ENCODE measurements at regions not wholly inside any gene's neighbourhood (a gene's known extent, or its start where the extent isn't known, plus 50 kb on each side); places are given as distances from the start of the nearest gene placed in this dataset.

DNA sequence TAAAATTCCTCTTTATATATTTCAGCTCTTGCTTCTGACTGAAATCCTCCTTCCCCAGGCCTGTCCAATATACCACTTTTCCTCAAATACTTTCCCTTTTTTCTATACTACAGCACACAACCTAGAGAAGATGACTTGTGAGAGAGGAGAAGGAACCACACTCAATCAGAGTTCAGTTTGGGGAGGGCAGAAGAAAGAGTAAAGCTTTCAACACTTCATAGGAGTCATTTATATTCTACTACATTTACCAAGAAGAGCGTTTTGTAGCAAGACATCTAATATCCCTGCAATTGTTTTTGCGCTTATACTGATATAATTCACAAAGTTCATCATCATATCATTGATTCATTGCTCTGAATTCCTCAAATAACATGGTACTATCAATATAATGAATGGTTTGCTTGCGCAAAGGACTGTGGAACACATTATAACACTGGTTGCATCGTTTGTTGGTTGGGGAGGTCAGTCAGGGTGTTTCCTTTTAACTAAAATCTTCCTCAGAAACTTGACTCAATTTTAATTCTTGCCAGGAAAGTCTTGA is 792.5 kb upstream of the CELF2 start:
- no peak for DNase-seq (ENCODE audit: low read depth)

DNA sequence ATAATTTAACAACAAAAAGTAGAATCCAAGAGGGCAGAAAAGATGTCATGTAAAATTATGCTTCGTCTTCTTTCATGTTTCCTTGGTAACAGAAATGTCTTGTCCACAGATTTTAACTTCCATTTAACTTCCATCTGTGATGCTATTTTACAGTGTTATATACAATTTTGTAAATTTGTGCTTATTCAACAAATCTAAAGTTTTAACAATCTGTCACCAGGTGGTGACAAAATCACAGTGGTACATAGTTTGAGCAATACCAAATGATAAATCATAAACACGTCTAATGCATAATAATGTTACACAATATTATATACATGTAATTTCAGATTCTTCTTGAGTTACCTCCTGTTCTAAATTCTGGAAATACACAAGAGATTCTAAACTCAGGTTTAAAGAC is 784.4 kb upstream of the CELF2 start:
- DNase-seq (ENCODE audit: low read depth) = no peak

DNA sequence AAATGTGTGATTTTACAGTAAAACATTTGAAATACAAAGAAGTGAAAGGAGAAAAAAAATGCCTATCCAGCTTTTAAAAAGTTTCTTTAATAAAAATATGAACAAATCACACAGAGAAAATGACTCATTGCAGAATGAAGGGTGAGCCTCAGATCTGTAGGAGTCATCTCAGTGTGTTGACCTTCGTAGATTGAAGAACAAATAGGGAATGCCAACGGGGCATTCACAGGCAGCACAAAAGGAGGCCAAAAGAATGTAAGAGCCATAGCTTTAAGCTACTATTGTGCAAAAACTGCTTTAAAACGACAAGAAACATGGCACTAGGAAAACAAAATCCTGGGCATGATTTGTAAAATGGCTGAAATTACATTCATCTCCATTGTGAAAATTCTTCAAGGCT is 782.7 kb upstream of the CELF2 start:
- DNase-seq (ENCODE audit: low read depth) = no peak

DNA sequence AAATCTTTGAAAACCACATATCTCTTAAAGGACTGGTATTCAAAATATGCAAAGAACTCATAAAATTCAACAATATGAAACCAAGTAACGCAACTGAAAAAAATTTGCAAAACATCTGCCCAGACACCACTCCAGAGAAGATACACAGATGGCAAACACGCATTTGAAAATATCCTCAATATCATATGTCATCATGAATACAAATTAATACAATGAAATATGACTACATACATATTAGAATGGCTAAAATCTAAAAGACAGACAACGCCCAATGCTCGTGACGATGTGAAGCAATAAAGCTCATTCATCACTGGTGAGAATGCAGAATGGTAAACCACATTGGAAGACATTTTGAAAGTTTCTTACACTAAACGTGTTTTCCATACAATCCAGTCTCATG is 770.1 kb upstream of the CELF2 start:
- DNase-seq (ENCODE audit: low read depth) = no peak

DNA sequence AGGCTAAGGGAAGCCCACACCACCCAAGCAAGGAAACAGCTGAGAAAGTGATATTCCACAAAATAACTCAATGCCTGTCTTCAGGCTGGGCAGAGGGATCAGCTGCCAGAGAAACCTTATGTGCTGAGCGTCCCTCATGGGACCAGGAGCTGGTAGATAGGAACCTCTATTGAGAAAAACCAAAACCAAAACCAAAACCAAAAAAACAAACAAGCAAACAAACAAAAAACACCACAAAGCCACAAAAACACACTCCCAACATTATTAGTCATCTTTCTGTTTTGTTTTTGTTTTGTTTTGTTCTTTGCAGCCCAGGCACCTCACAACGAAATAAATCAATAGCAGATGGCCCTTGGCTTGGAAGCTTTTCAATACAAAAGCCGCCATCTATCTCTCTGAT is 760.8 kb upstream of the CELF2 start:
- no peak for DNase-seq (ENCODE audit: low read depth)

DNA sequence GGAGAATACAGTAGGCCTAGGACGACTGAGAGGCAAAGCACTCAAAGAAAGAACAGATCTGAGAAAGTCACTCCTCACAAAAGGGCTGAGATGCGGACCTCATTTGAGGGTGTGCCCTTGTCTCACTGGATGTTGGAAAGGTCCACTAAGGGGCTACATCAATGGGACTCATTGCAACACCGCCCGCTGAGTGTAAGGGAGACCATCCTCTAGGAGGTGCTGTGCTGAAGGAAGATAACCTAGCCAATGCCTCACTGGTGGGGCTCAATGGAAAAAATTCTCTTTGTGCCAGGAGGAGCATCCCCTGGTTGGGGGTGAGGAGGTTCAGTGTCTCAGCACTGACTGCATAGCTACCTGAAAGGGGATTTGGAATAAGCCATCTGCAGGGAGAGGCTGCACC is 758.7 kb upstream of the CELF2 start:
- DNase-seq (ENCODE audit: low read depth) = no peak

DNA sequence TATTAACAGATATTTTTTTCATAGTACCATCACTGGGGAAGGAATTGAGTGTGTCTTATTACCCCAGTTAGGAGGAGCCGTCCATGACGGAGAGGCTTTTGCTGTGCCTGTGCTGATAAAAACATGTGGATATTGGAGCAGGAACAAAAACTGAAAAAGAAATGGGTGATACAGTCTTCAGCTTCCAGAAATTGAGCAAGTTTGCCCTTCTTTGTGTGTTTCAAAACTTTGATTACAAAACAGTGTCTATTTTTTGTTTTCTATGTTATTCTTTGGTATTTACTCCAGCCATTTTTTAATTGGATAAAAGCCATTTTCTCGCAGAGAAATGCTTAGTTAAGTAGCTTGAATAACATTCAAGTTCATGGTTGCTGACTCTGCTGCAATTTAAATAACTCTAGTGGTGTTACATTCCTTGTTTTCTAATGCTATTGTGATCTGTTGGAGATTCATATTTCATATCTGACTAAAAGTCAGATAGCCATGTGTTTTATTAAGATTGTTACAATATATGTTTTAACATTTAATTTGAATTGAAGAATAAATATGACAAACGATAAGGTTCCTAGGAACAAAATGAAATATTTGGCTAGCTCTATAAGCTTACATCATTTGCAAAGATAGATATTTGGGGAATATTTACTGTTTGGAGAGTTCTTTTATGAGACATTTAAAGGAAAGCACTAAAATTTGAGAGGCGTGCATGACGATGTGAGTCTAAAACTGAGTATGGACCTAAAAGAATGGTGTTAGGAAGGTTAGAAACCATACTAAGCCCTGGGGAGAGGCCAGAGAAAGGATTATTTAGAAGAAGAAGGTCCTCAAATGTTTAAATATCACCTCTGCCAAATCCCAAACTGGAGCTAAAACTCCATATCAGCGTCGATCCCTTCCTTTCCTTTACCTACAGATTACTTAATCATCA is 747.3 kb upstream of the CELF2 start:
- DNase-seq (ENCODE audit: low read depth) = no peak

DNA sequence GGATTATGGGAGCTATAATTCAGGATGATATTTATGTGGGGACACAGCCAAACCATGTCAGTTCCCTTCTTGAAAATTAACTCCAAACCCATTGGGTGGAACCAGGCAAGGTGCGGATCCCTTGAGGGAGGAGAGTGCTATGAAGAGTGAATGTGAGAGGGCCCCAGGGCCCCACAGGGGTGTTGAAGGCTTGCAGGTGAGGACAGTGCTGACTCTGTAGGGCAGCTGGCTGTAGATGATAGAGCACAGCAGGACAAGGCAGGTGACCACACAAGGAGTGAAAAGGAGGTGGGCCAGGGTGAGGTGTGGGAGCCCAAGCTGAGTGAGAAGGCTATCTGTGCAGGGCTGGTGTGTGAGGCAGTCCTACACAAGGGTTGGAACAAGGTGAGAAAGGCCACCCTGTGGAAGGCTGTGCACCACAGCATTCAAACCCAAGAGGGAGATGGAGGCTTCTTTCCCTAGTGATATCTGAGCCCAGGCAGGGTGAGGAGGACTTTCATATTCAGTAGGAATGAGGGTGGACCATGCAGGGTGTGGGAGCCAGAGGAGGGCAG is 746.0 kb upstream of the CELF2 start:
- DNase-seq (ENCODE audit: low read depth) = no peak

DNA sequence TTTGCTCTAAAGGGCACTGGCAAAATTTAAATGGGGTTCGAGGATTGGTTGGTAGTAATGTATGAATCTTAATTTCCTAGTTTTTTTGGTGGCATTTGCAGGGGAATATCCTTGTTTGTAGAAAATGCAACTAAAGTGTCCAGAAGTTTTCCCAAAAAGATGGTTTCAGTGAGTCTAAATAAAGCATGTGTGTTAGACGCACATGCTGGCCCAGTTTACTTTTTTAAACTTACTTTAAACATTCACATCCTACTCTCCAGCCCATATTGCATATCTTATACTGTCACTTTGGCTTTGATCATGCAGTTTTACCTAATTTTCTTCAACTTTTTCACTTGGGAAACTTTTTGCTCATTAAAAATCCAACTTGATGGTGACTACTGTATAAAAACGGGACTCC is 744.0 kb upstream of the CELF2 start:
- DNase-seq (ENCODE audit: low read depth) = no peak

DNA sequence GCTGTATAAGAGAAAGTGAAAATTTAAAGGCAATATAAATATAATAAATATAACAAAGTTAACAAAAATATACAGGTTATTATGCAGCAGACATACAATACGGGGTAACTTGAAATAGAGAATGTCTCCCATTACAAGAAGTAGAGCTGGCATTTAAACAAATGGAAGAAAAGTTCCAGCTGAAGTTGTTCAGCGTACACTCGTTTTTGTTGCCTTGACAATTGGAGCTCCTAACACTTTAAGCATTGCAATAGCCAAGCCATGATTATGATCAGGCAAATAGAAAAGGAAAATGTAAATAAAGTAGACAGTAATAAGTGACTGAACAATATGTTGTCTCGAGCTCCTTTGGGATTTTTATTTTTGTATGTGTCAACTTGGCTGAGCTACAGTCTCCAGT is 737.8 kb upstream of the CELF2 start:
- no peak for DNase-seq (ENCODE audit: low read depth)

DNA sequence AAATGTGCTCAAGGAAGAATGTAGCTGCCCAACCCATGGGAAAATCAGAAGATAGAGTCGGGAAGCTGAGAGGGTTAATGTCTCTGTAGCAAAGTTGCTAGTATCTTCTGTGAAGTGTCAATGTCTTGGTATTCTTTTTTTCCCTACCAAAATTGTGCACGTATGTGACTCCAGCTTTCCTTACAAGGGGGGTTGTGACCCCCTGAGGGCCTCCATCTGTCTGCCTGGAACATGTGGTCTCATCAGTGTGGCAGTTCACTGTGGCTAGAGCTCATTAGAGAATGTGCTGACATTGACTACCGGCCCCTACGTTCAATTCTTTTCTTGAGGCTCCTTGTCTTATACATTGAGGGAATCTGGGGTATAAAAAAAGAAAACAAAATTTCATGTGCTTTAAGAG is 725.2 kb upstream of the CELF2 start:
- DNase-seq (ENCODE audit: low read depth) = no peak

DNA sequence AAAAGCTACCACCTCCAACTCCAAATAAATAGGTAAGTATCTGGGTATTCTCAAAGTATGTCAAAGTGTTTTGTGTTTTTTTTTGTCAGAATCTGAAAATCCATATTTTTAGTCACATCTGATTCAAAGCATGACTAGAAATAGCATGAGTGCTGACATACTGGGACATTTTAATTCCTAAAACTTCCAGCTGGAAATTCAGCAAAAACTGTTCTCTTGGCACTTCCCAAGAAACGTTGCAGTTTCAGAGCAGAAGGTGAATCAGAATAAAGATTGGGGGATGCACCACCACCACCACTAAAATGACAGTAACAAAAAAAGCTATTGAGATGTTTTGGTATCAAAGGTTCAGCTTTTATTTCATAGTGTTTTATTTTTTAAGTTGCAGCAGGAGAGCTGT is 724.6 kb upstream of the CELF2 start:
- DNase-seq (ENCODE audit: low read depth) = no peak

DNA sequence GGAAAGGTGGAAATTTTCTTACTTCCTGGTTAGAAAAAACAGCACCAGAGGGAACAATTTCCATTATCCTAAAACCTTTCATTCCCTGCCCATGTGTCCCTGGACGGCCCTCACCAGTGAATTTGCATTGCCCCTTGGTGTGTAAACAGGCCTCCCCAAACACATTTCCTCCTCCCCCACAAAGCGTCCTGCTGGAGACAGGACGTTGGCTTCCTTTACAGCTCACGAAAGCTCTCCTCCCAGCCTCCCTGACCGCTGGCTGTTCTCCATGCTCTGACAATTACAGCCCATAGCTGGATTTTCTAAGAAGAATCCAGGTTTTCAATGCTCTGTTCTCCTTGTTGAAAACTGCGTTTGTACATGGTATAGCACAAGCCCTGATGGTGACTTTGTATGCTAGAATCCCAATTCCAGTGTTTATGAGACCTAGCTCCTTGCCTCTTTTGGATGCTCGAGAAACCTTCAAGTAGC is 724.2 kb upstream of the CELF2 start:
- DNase-seq (ENCODE audit: low read depth) = no peak

DNA sequence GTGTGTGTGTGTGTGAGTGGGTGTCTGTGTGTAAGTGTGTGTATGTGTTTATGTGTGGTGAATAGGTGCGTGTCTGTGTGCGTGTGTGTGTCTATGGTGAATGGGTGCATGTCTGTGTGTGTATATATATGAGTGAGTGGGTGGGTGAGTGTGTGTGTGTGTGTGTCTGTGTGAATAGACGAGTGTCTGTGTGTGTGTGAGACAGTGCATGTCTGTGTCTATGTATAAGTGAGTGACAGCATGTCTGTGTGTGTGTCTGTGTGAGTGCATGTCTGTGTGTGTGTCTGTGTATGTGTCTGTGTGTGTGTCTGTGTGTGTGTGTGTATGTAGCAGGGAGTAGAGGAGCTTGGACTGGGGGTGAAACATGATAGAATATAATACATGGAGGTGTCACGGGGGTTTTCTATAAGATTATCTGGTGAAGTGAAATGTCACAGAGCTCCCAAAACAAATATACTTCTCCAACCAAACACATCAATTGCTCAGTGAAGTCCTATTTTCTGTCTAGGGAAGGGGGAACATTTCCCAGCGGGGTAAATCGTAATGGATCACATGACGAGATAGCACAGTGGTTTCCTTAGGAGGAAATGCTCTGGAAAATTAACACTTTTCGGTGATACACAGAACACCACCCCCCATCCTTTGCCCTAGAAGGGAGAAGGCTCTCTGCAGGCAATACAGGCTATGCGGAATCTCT is 723.3 kb upstream of the CELF2 start:
- DNase-seq (ENCODE audit: low read depth) = no peak

DNA sequence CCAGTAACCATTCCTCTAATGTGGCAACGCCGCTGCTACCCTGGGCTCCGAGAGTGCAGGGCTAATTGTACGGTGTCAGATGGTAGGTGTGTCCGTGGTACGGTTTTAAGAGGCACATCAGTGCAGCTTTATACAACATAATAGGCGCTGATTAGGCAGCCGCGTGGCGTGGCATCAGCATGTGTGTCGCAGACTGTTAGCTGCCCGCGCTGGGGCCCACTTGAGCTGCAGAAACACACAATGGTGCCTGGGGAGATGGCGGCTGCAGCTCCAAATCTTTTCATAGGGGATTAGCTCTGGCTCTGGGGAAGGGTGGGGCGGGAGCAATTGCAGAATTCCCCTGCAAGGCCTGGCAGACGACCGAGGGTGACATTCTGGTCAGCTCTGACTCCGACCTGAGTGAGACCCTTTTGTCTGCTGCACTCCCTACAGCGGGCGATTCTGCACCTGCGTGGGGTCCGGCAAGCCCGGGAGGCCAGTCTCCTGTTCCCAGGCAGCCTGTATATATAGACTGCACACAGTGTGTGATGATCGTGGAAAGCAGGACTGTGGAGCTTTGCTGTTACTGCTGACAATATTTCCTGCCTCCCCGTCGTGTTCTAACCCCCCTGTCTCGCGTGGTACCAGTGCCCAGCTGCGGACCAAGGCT is 722.7 kb upstream of the CELF2 start:
- no peak for DNase-seq (ENCODE audit: low read depth)

DNA sequence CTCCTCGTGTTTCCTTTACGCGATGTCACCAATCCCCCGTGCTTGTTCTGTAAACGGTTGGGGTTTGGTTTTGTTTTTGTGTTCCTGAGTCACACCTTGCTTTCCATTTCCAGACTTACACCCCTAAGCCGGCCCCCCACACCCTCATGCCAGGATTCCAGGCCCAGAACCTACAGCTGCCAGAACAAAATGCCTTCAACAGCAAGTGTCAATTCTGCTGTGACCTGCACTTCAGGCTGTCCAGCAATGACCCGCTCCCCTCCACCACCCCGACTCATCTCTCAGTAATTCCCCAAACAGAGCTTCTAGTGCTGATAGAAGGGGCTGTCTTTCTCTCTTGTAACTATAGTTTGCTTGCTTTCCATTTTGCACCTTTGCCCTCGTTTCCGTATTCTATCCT is 722.1 kb upstream of the CELF2 start:
- no peak for DNase-seq (ENCODE audit: low read depth)

DNA sequence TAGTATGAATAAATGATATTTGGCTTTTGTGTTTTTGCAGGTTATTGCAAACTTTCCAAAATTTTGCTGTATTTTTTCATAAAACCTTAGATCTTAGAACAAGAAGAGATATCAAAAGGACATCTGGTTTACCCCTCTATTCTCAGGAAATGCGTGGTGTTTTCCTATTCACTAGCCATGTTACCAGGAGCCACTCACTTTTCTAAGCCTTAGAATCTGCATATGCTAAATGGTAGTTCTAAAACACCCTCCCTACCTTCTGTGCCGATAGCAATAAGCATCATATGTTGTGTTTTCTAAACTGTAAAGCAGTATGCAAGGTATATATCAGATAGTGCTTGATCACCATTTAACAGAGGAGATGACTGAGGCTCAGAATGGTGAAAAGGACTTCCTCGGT is 715.0 kb upstream of the CELF2 start:
- no peak for DNase-seq (ENCODE audit: low read depth)

DNA sequence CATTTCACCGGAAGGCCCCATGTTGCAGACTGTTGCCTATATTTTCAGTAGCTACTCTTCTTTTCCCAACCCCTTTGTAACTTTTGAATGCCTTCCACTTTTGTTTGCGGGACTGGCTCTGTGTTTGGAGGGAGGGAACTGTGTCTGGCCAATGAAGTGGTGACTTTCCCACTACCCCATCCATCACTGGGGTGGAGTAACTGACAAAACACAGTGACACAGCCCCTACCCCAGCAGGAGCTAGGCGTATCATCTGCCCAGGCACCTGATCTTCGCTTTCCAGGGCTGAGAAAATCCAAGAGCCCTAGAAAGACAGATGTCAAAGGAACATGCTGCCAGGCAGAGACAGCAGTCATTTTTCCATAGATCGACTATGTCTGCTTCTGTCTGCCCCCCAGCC is 710.6 kb upstream of the CELF2 start:
- DNase-seq (ENCODE audit: low read depth) = no peak

DNA sequence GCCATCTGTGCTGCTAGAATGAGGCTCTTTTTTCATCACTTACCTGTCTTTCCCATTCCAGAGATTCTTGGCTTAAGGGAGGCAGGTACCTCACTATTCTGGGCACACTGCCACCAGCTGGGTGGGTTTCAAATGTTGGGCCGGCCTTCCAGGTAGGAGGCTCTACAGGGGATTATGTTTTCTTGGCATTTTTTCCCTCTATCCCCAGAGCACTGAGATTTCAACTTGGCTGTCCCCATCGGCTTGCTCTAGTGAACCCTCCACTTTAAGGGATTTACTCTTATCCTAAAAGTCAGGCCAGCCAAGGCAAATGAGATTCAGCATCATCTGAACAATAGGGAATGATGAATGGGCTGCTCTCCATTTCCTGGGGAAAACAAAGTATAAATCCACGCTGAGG is 710.1 kb upstream of the CELF2 start:
- DNase-seq (ENCODE audit: low read depth) = no peak

DNA sequence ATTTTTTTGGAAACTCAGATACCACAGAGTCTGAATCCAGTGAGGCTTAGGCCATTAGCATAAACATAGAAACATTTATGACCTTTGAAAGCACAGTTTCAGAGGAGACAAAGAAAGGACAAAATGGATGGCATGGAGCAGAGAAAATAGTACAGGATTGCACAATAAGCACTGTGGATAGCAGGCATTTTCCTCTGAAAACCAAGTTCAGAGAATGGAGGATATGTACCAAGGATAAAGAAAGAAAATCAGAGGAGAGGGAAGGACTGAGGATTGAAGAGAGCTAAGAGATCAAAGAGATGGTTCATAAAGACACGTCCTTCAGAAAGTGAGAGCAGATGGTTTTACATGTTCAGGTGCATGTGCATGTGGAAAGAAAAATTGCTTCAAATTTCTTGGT is 707.2 kb upstream of the CELF2 start:
- no peak for DNase-seq (ENCODE audit: low read depth)

DNA sequence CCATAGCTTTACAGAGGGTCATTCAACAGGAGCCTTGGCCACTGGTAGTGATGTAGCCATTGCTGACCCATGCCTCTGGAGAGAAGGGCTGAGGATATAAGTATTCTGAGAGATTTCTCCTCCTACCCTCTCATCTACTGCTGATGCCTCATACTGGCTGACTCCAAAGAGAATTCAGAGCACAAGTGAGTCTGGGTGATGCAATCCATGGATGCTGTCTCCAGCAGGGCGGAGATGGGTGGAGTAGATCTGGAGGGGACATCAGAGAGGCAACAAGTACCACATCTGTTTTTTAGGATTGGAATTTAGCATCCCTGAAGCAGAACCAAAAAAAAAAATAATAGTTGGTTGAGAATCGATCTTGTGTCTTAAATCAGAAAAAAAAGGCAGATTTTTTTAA is 705.7 kb upstream of the CELF2 start:
- DNase-seq (ENCODE audit: low read depth) = no peak

DNA sequence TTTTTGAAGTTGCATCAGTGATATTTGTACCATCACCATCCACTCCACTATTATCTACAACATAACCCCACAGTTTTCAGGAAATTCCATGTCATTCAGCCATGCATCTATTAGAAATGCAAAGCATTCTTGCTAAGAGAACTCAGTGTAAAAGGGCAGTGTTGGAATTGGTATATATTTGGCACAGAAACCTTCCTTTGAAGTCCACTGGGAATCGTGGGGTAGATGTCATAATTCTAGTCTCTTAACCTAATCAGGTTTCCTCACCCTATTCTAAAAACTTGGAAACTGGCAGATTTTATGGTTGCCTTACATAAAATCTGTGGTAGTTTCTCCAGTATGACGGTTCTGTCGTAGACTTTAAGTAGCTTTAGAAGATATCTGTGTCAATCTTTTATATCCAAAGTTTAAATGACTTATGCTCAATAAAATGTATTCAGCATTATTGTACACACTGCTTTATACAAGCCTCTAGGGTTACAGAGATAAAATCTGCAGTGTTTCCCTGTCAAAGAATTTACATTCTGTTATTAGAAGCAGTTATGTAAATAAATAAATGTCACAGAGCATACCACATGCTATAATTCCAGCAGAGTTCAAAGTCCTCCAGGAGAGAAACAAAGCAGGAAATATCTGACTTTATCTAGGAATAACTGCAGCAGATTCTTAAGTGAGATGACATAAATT is 704.4 kb upstream of the CELF2 start:
- no peak for DNase-seq (ENCODE audit: low read depth)

All from activated T-helper 1 cell treated with Interleukin-2 at 50 U/mL for 16 hours (primary cell).